ENCODE measurements at regions not wholly inside any gene's neighbourhood (a gene's known extent, or its start where the extent isn't known, plus 50 kb on each side); places are given as distances from the start of the nearest gene placed in this dataset.

- TF ChIP-seq EZH2 (IDR thresholded peaks at IDR 0.05; ENCODE audit: borderline replicate concordance, insufficient read depth, low read depth, low read length, poor library complexity, severe bottlenecking), result no peak
- TF ChIP-seq CTCF (IDR thresholded peaks at IDR 0.05), result no peak
Observed at GRCh38 chr22:47544696-47545095, 782.2 kb downstream of the TBC1D22A start.
